GM12873 (cell line): ENCODE measurements at regions not wholly inside any gene's neighbourhood (a gene's known extent, or its start where the extent isn't known, plus 50 kb on each side); places are given as distances from the start of the nearest gene placed in this dataset.

ENCODE experiments used
- TF ChIP-seq, protein P1 (sequence below): IDR thresholded peaks from 2 replicates; pipeline ENCODE4 v1.5.1; 2012; ENCODE audit warnings: low read depth, mild to moderate bottlenecking, moderate library complexity, low read length, control low read depth; ENCODE audit not compliant: insufficient read depth; ENCODE audit errors: missing control alignments

- TF ChIP-seq, protein P1, sequence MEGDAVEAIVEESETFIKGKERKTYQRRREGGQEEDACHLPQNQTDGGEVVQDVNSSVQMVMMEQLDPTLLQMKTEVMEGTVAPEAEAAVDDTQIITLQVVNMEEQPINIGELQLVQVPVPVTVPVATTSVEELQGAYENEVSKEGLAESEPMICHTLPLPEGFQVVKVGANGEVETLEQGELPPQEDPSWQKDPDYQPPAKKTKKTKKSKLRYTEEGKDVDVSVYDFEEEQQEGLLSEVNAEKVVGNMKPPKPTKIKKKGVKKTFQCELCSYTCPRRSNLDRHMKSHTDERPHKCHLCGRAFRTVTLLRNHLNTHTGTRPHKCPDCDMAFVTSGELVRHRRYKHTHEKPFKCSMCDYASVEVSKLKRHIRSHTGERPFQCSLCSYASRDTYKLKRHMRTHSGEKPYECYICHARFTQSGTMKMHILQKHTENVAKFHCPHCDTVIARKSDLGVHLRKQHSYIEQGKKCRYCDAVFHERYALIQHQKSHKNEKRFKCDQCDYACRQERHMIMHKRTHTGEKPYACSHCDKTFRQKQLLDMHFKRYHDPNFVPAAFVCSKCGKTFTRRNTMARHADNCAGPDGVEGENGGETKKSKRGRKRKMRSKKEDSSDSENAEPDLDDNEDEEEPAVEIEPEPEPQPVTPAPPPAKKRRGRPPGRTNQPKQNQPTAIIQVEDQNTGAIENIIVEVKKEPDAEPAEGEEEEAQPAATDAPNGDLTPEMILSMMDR, result no peak
Measured at GRCh38 chr16:26993511-26993910, 73.2 kb upstream of the C16orf82 start.

DNA sequence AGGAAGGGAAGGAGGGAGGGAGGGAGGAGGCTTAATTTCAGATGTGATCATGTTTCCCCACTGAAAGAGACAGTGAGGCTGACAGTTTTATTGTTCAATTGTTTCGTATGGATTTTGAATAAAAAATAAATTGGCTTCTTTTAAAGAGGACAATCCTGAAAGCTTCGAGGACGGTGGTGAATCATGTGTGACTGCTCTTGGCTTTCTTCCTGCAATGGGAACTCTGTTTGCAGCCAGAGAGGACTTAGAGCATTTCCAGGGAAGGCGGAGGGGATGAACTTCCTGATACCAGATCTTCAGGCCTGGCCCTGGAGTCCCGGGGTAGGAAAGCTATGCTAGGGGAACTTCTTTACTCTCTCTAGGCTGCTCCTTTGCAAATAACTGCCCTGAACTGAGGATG, 72.8 kb upstream of the C16orf82 start:
- TF ChIP-seq, protein P1, result no peak

DNA sequence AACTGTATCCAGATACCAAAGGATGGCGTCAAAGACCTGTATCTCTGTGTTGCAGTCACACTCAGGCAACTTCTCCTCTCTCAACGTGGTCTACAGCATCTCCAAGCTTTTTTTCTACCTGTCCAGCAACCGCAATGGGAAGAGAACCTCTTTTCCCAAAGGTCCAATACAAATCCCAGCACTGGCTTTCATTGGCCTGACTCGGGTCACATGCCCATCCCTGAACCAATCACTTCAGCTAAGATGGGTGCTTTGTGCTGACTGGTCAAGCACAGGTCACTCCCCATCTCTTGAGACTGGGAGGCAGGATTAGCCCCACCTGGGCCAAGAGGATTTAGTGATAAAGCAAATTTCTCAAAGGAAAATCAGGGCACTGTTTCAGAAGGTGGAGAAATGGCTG, 71.2 kb upstream of the C16orf82 start:
- TF ChIP-seq, protein P1, result no peak

- TF ChIP-seq, protein P1, result no peak
Measured at GRCh38 chr16:27005386-27005785, 61.3 kb upstream of the C16orf82 start.
